ENCODE measurements at regions not wholly inside any gene's neighbourhood (a gene's known extent, or its start where the extent isn't known, plus 50 kb on each side); places are given as distances from the start of the nearest gene placed in this dataset.

DNA sequence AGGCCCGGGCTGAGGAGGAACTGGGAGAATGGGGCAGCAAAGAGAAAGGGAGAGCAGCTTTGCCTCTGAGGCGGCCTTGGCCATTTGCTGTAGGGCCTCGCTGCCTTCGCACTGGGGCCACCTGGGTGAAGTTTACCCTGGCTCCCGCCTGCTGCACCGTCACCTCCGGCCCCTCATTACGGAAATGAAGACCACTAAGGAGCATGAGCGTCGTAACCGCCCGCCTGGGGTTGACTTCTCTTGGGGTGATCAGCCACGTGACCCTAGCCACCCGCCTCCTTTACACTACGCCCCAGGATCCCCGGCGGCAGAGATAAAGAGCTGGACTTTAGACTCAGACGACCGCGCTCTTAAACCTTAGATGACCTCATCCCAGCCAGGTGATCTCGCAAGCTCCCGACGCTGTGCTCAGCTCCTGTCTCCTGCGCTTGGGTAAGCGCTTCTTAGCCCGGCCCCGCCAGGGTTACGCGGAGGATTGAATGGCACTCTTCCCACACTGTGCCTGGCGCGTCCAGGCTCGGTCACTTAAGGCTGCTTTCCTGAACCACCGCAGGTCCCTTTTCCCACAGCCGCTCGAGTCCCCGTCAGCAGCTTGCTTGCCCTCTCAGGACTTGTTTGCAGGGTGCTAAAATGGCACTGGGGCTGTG, 107.9 kb upstream of the LARP1 start:
- TF ChIP-seq ARNTL (CRISPR knock-in tag; IDR thresholded peaks at IDR 0.05; ENCODE audit: borderline replicate concordance, low read depth), result no peak
- TF ChIP-seq PPARA (CRISPR knock-in tag; IDR thresholded peaks at IDR 0.05; ENCODE audit: borderline replicate concordance), result no peak
- TF ChIP-seq, protein P1, sequence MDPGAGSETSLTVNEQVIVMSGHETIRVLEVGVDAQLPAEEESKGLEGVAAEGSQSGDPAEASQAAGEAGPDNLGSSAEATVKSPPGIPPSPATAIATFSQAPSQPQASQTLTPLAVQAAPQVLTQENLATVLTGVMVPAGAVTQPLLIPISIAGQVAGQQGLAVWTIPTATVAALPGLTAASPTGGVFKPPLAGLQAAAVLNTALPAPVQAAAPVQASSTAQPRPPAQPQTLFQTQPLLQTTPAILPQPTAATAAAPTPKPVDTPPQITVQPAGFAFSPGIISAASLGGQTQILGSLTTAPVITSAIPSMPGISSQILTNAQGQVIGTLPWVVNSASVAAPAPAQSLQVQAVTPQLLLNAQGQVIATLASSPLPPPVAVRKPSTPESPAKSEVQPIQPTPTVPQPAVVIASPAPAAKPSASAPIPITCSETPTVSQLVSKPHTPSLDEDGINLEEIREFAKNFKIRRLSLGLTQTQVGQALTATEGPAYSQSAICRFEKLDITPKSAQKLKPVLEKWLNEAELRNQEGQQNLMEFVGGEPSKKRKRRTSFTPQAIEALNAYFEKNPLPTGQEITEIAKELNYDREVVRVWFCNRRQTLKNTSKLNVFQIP (CRISPR knock-in tag; IDR thresholded peaks at IDR 0.05; ENCODE audit: borderline replicate concordance, low read depth), result no peak
